ENCODE measurements at regions not wholly inside any gene's neighbourhood (a gene's known extent, or its start where the extent isn't known, plus 50 kb on each side); places are given as distances from the start of the nearest gene placed in this dataset.

DNA sequence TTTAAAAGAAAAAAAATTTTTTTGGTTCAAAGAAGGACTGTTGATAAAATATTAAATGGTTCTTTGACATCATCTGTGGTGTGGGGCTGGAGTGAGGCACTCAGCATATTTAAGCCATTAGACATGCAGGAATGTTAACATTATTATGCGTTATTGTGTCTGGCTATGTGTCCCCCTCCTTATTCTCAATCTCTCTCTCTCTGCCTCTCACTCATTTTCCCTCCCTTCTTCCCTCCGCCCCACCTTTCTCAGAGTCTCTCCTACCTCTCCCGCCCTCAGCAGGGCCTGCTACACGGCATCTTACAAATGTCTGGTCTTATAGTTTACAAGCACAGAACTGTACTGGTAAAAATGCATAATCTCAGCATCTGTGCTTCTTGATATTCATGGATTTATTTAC, 287.8 kb upstream of the TMEM161B start:
- Histone ChIP-seq H3K4me1 (ENCODE audit: control insufficient read depth, insufficient read depth, low read length) (no peaks in the 10 kb centered on the region), H3K36me3 (ENCODE audit: control insufficient read depth in 2 of 2, insufficient read depth in 2 of 2, low read length in 1 of 2) (no peaks in the 10 kb centered on the region), H3K27me3 (replicated peaks in 1 of 2; ENCODE audit: control insufficient read depth in 2 of 2, insufficient read depth in 2 of 2, low read length in 1 of 2) (no peaks in the 10 kb centered on the region; a peak in 1 of 4 replicates), H3K9me3 (replicated peaks; ENCODE audit: control insufficient read depth, insufficient read depth, low read length) (no peaks in the 10 kb centered on the region), H3K4me2 (ENCODE audit: control insufficient read depth, insufficient read depth) (no peak overlapping the region), H2AFZ (ENCODE audit: control insufficient read depth, low read depth, low read length) (no peak overlapping the region), H4K20me1 (ENCODE audit: control insufficient read depth, insufficient read depth) (no peaks in the 10 kb centered on the region), H3K27ac (ENCODE audit: control insufficient read depth, insufficient read depth) (no peak overlapping the region), H3K79me2 (ENCODE audit: control insufficient read depth, insufficient read depth, low read length) (no peaks in the 10 kb centered on the region), H3K4me3 (no peak overlapping the region), H3K9ac (ENCODE audit: control insufficient read depth, insufficient read depth, low read length) (no peak overlapping the region)
- TF ChIP-seq MTA3 (IDR thresholded peaks at IDR 0.05; ENCODE audit: borderline replicate concordance, low read length) (no peak), IRF4 (IDR thresholded peaks at IDR 0.05; ENCODE audit: low read depth, low read length) (no peak), BACH1 (IDR thresholded peaks at IDR 0.05; ENCODE audit: borderline replicate concordance) (no peak), YBX1 (IDR thresholded peaks at IDR 0.05) (no peak), NBN (IDR thresholded peaks at IDR 0.05) (no peak), NFYA (IDR thresholded peaks at IDR 0.05; ENCODE audit: borderline replicate concordance, low read depth, low read length) (no peak), SUZ12 (IDR thresholded peaks at IDR 0.05; ENCODE audit: unreplicated experiment) (no peak), HDGF (IDR thresholded peaks at IDR 0.05) (no peak), BRCA1 (IDR thresholded peaks at IDR 0.05; ENCODE audit: low read depth, low read length) (no peak), SREBF1 (IDR thresholded peaks at IDR 0.05; ENCODE audit: low read length) (no peak), SPI1 (IDR thresholded peaks at IDR 0.05; ENCODE audit: borderline replicate concordance, insufficient read depth, low read depth, low read length) (no peak), EP300 (IDR thresholded peaks at IDR 0.05; ENCODE audit: borderline replicate concordance in 1 of 2, control insufficient read depth in 1 of 2, low read depth in 2 of 2, low read length in 2 of 2) (no peak), SMARCA5 (IDR thresholded peaks at IDR 0.05) (no peak)
- TF ChIP-seq, protein P1, sequence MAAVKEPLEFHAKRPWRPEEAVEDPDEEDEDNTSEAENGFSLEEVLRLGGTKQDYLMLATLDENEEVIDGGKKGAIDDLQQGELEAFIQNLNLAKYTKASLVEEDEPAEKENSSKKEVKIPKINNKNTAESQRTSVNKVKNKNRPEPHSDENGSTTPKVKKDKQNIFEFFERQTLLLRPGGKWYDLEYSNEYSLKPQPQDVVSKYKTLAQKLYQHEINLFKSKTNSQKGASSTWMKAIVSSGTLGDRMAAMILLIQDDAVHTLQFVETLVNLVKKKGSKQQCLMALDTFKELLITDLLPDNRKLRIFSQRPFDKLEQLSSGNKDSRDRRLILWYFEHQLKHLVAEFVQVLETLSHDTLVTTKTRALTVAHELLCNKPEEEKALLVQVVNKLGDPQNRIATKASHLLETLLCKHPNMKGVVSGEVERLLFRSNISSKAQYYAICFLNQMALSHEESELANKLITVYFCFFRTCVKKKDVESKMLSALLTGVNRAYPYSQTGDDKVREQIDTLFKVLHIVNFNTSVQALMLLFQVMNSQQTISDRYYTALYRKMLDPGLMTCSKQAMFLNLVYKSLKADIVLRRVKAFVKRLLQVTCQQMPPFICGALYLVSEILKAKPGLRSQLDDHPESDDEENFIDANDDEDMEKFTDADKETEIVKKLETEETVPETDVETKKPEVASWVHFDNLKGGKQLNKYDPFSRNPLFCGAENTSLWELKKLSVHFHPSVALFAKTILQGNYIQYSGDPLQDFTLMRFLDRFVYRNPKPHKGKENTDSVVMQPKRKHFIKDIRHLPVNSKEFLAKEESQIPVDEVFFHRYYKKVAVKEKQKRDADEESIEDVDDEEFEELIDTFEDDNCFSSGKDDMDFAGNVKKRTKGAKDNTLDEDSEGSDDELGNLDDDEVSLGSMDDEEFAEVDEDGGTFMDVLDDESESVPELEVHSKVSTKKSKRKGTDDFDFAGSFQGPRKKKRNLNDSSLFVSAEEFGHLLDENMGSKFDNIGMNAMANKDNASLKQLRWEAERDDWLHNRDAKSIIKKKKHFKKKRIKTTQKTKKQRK (IDR thresholded peaks at IDR 0.05; ENCODE audit: low read depth, low read length), result no peak
- BruUV-seq (replicated peaks), result no TSS peak
- FAIRE-seq (no peak), ATAC-seq (no peak), DNase-seq (ENCODE audit: low read depth, low spot score) (no peak)
- POLR2A ChIA-PET, result no interaction called here
- RAD21 ChIA-PET (ENCODE audit: unreplicated experiment), result no interaction called here
- intact Hi-C loops (cut with micrococcal nuclease; ENCODE audit: unreplicated experiment) (no loop called here), in situ Hi-C loops (cut with MboI) (no loop called here)
- CTCF ChIA-PET, result no interaction called here
- WGBS (ENCODE audit: insufficient coverage, insufficient replicate concordance, low lambda C conversion rate, missing lambda C conversion rate), result 42% methylated on average over 3 of the region's 4 CpGs
- SMC1A ChIA-PET (ENCODE audit: uncharacterized antibody, unreplicated experiment), result no interaction called here

All from GM12878 (cell line).